HCT116 (cell line): ENCODE measurements at regions not wholly inside any gene's neighbourhood (a gene's known extent, or its start where the extent isn't known, plus 50 kb on each side); places are given as distances from the start of the nearest gene placed in this dataset.

Source experiments
- ATAC-seq: fragments of 200-7000 bp; cut with Tn5 transposase; 2 replicates; pipeline ENCODE4 v1.9.1; 2020; ENCODE audit warnings: mild to moderate bottlenecking, moderate library complexity
- BruUV-seq: library from RNA; stranded (reverse); fragments of 400-500 nt; replicated peaks from 2 replicates; lab custom pipeline; 2021; lab: Mats Ljungman, UMichigan
- CTCF ChIA-PET: fragments of 300-600 bp; sonication (Branson Sonifier 250); formaldehyde crosslinking; loops from one replicate; lab custom pipeline; 2021; ENCODE audit warnings: antibody characterized with exemption; lab: Charles Lee
- POLR2A ChIA-PET: fragments of 300-600, 350-600 bp; sonication (Branson Sonifier 250); formaldehyde crosslinking; loops from one replicate; lab custom pipeline; 2021; ENCODE audit warnings: antibody characterized with exemption; lab: Charles Lee
- RAD21 ChIA-PET, 2 experiments: fragments of 300-600 bp; sonication (Branson Sonifier 250); formaldehyde crosslinking; loops; one replicate each; lab custom pipeline; 2023; ENCODE audit warnings: low total read pairs in 2 of 2; ENCODE audit not compliant: uncharacterized antibody in 2 of 2, unreplicated experiment in 2 of 2, low non-redundant PET in 1 of 2; lab: Charles Lee
- DNase-seq: peaks from one replicate; pipeline ENCODE4 v3.0.0-alpha.2; 2010; ENCODE audit warnings: low read depth, low spot score
- H2AFZ ChIP-seq: fragments of 200-600 bp; shearing (Covaris generic), sonication (generic); 2 replicates; pipeline ENCODE4 v1.6.1; 2017; ENCODE audit warnings: low read depth, mixed run types, mixed read lengths, antibody characterized with exemption, low read length; ENCODE audit not compliant: poor library complexity, severe bottlenecking
- H3K27ac ChIP-seq: 2 replicates; pipeline ENCODE4 v1.5.1; 2012; ENCODE audit warnings: low read depth, low read length
- H3K27me3 ChIP-seq: fragments of 200-600 bp; sonication (generic); 2 replicates; pipeline ENCODE4 v1.6.1; 2016; ENCODE audit warnings: mixed run types, low read length, mixed read lengths; ENCODE audit not compliant: insufficient read depth
- H3K36me3 ChIP-seq, 2 experiments: fragments of 200-500 bp in 1 of 2; fragments of 200-600 bp in 1 of 2; sonication (Bioruptor generic) in 1 of 2; sonication (generic) in 1 of 2; 2 replicates each; pipeline versions ENCODE4 v1.5.1 to v1.6.1; 2014 to 2016; ENCODE audit warnings: low read length in 2 of 2, inconsistent platforms in 1 of 2, mixed read lengths in 1 of 2, mixed run types in 1 of 2; ENCODE audit not compliant: insufficient read depth in 2 of 2, control insufficient read depth in 1 of 2
- H3K4me1 ChIP-seq, 2 experiments: fragments of 200-600 bp in 1 of 2; sonication (generic) in 1 of 2; 2 replicates each; pipeline versions ENCODE4 v1.5.1 to v1.6.1; 2012 to 2017; ENCODE audit warnings: low read length in 2 of 2, inconsistent platforms in 1 of 2, mild to moderate bottlenecking in 1 of 2, mixed read lengths in 1 of 2, mixed run types in 1 of 2, moderate library complexity in 1 of 2; ENCODE audit not compliant: insufficient read depth in 2 of 2, control insufficient read depth in 1 of 2
- H3K4me2 ChIP-seq: fragments of 200-600 bp; sonication (generic); 2 replicates; pipeline ENCODE4 v1.6.1; 2017; ENCODE audit warnings: mixed run types, low read length, mixed read lengths
- H3K4me3 ChIP-seq, 2 experiments: fragments of 200-600 bp in 1 of 2; sonication (generic) in 1 of 2; replicated peaks in 1 of 2; 2 replicates each; pipeline ENCODE4 v1.5.1; 2011 to 2016; ENCODE audit warnings: low read length in 2 of 2, control low read depth in 1 of 2, low read depth in 1 of 2, mild to moderate bottlenecking in 1 of 2, mixed read lengths in 1 of 2, mixed run types in 1 of 2
- H3K79me2 ChIP-seq: fragments of 200-600 bp; sonication (generic); 2 replicates; pipeline ENCODE4 v1.6.1; 2017; ENCODE audit warnings: mild to moderate bottlenecking, mixed run types, low read length, moderate library complexity, mixed read lengths; ENCODE audit not compliant: insufficient read depth
- H3K9ac ChIP-seq: fragments of 200-600 bp; sonication (generic); 2 replicates; pipeline ENCODE4 v1.6.1; 2016; ENCODE audit warnings: low read length, mixed read lengths
- H3K9me2 ChIP-seq: fragments of 200-600 bp; sonication (generic), shearing (Covaris generic); 2 replicates; pipeline ENCODE4 v1.6.1; 2017; ENCODE audit warnings: mixed run types, mild to moderate bottlenecking, moderate library complexity; ENCODE audit not compliant: insufficient read depth
- H3K9me3 ChIP-seq, 2 experiments: fragments of 200-500 bp in 1 of 2; fragments of 200-600 bp in 1 of 2; sonication (Bioruptor generic) in 1 of 2; sonication (generic) in 1 of 2; 2 replicates each; pipeline ENCODE4 v1.6.1; 2014 to 2017; ENCODE audit warnings: low read length in 2 of 2, mixed read lengths in 2 of 2, inconsistent platforms in 1 of 2, low read depth in 1 of 2, mild to moderate bottlenecking in 1 of 2, mixed run types in 1 of 2, moderate library complexity in 1 of 2; ENCODE audit not compliant: control insufficient read depth in 1 of 2, insufficient read depth in 1 of 2
- H4K20me1 ChIP-seq: fragments of 200-600 bp; sonication (generic), shearing (Covaris generic); 2 replicates; pipeline ENCODE4 v1.6.1; 2017; ENCODE audit warnings: mixed run types, mild to moderate bottlenecking, moderate library complexity; ENCODE audit not compliant: insufficient read depth
- ATF3 ChIP-seq: IDR thresholded peaks from 2 replicates; pipeline ENCODE4 v1.6.1; 2012
- CBX3 ChIP-seq: IDR thresholded peaks from 2 replicates; pipeline ENCODE4 v1.6.1; 2012; ENCODE audit warnings: low read depth
- CTCF ChIP-seq, 3 experiments: fragments of 200-600 bp in 1 of 3; sonication (generic) in 1 of 3; IDR thresholded peaks in 2 of 3; conservative IDR thresholded peaks in 1 of 3; 2 replicates each; pipeline ENCODE4 v1.5.1; 2012 to 2017; ENCODE audit warnings: low read depth in 2 of 3, low read length in 2 of 3, antibody characterized with exemption in 1 of 3, borderline replicate concordance in 1 of 3, control low read depth in 1 of 3, mild to moderate bottlenecking in 1 of 3, mixed read lengths in 1 of 3, mixed run types in 1 of 3, moderate library complexity in 1 of 3; ENCODE audit not compliant: insufficient read depth in 1 of 3
- EGR1 ChIP-seq: IDR thresholded peaks from 2 replicates; pipeline ENCODE4 v1.6.1; 2012; ENCODE audit warnings: low read depth
- EZH2 ChIP-seq: fragments of 200-600 bp; sonication (generic); IDR thresholded peaks from 2 replicates; pipeline ENCODE4 v1.6.1; 2017; ENCODE audit warnings: antibody characterized with exemption, mixed run types
- FOSL1 ChIP-seq: IDR thresholded peaks from 2 replicates; pipeline ENCODE4 v1.6.1; 2012; ENCODE audit warnings: low read depth
- MAX ChIP-seq: IDR thresholded peaks from 2 replicates; pipeline ENCODE4 v1.6.1; 2012
- YY1 ChIP-seq: IDR thresholded peaks from 2 replicates; pipeline ENCODE4 v1.6.1; 2011; ENCODE audit warnings: low read length, low read depth, moderate library complexity, mild to moderate bottlenecking; ENCODE audit not compliant: insufficient replicate concordance; ENCODE audit errors: extremely low read depth
- intact Hi-C: fragments of 100-400 bp; cut with micrococcal nuclease; formaldehyde crosslinking; loops from 2 replicates; pipeline ENCODE4 v1.10.0; 2022

- ChIA-PET RAD21 (no interaction called here), POLR2A (no interaction called here), CTCF (no interaction called here)
- Histone ChIP-seq H4K20me1 (no peaks in the 10 kb centered on the region), H3K4me2 (no peak overlapping the region), H3K9ac (no peak overlapping the region), H3K79me2 (no peaks in the 10 kb centered on the region), H3K27me3 (no peaks in the 10 kb centered on the region), H3K9me2 (no peaks in the 10 kb centered on the region), H3K4me3 (no peak overlapping the region), H3K36me3 (no peaks in the 10 kb centered on the region), H2AFZ (no peak overlapping the region), H3K4me1 (no peaks in the 10 kb centered on the region), H3K9me3 (no peaks in the 10 kb centered on the region), H3K27ac (no peak overlapping the region)
- TF ChIP-seq EZH2 (no peak), YY1 (no peak), CTCF (IDR thresholded peaks at IDR 0.05 in 2 of 3, conservative IDR thresholded peaks at IDR 0.05 in 1 of 3; ENCODE audit: borderline replicate concordance in 1 of 3, insufficient read depth in 1 of 3, low read depth in 2 of 3, low read length in 2 of 3) (no peak)
- no TSS peak for BruUV-seq
- no peak for DNase-seq
- ATAC-seq, result no peak
- intact Hi-C loops, result no loop called here
Measured at GRCh38 chr5:117759849-117760499, 1185.4 kb upstream of the SEMA6A start.

- Histone ChIP-seq H3K4me1 (no peaks in the 10 kb centered on the region), H3K4me2 (no peak overlapping the region), H2AFZ (no peak overlapping the region), H3K9me2 (no peaks in the 10 kb centered on the region), H3K9me3 (no peaks in the 10 kb centered on the region), H3K27me3 (no peaks in the 10 kb centered on the region), H3K4me3 (no peak overlapping the region), H3K9ac (no peak overlapping the region), H3K79me2 (no peaks in the 10 kb centered on the region), H3K36me3 (no peaks in the 10 kb centered on the region), H4K20me1 (no peaks in the 10 kb centered on the region), H3K27ac (no peak overlapping the region)
- ChIA-PET CTCF (no interaction called here), RAD21 (no interaction called here), POLR2A (no interaction called here)
- BruUV-seq, result no TSS peak
- intact Hi-C loops, result no loop called here
- DNase-seq (no peak), ATAC-seq (no peak)
- TF ChIP-seq MAX, result no peak
- TF ChIP-seq CBX3, result no peak
- TF ChIP-seq ATF3, result no peak
- no peak for TF ChIP-seq FOSL1
- TF ChIP-seq YY1, result no peak
- no peak for TF ChIP-seq EGR1
Measured at GRCh38 chr5:117752403-117752802, 1177.8 kb upstream of the SEMA6A start.
